ENCODE measurements at regions not wholly inside any gene's neighbourhood (a gene's known extent, or its start where the extent isn't known, plus 50 kb on each side); places are given as distances from the start of the nearest gene placed in this dataset.

GRCh38 chr1:81201779-81202178, 599.0 kb upstream of the ADGRL2 start:
- no peak overlapping the region for H3K27ac Mint-ChIP-seq (ENCODE audit: unreplicated experiment)
- peaks cover 2% of the 10 kb centered on the region for H3K36me3 Mint-ChIP-seq (ENCODE audit: low read depth)
- no peaks in the 10 kb centered on the region for H3K27me3 Mint-ChIP-seq (ENCODE audit: low read depth)
- peaks cover 8% of the 10 kb centered on the region for H3K4me1 Mint-ChIP-seq
- TF ChIP-seq CTCF (conservative IDR thresholded peaks at IDR 0.05) = no peak
- peaks cover 3% of the 10 kb centered on the region for H3K9me3 Mint-ChIP-seq
- no peak for DNase-seq (ENCODE audit: low read depth, low spot score)
- H3K4me3 Mint-ChIP-seq = no peak overlapping the region

GRCh38 chr1:81197591-81197990, 603.1 kb upstream of the ADGRL2 start:
- DNase-seq (ENCODE audit: low read depth, low spot score) = no peak
- TF ChIP-seq CTCF (conservative IDR thresholded peaks at IDR 0.05) = no peak
- H3K27ac Mint-ChIP-seq (ENCODE audit: unreplicated experiment) = no peak overlapping the region
- H3K4me3 Mint-ChIP-seq = no peak overlapping the region
- no peaks in the 10 kb centered on the region for H3K27me3 Mint-ChIP-seq (ENCODE audit: low read depth)
- H3K36me3 Mint-ChIP-seq (ENCODE audit: low read depth) = peaks cover 2% of the 10 kb centered on the region
- no peaks in the 10 kb centered on the region for H3K4me1 Mint-ChIP-seq
- peaks cover 6% of the 10 kb centered on the region for H3K9me3 Mint-ChIP-seq

- Mint-ChIP-seq H3K27ac (ENCODE audit: unreplicated experiment) (no peak overlapping the region), H3K27me3 (ENCODE audit: low read depth) (no peaks in the 10 kb centered on the region), H3K9me3 (peaks cover 3% of the 10 kb centered on the region), H3K4me1 (no peaks in the 10 kb centered on the region), H3K36me3 (ENCODE audit: low read depth) (no peaks in the 10 kb centered on the region), H3K4me3 (no peak overlapping the region)
- TF ChIP-seq CTCF (conservative IDR thresholded peaks at IDR 0.05) = no peak
- no peak for DNase-seq (ENCODE audit: low read depth, low spot score)
Observed at GRCh38 chr1:81192647-81193642, 607.8 kb upstream of the ADGRL2 start.

GRCh38 chr1:81190003-81190402, 610.7 kb upstream of the ADGRL2 start:
- Mint-ChIP-seq H3K36me3 (ENCODE audit: low read depth) (no peaks in the 10 kb centered on the region), H3K4me3 (no peak overlapping the region), H3K27me3 (ENCODE audit: low read depth) (no peaks in the 10 kb centered on the region), H3K4me1 (peaks cover 10% of the 10 kb centered on the region), H3K9me3 (peaks cover 5% of the 10 kb centered on the region), H3K27ac (ENCODE audit: unreplicated experiment) (no peak overlapping the region)
- no peak for TF ChIP-seq CTCF (conservative IDR thresholded peaks at IDR 0.05)
- DNase-seq (ENCODE audit: low read depth, low spot score) = no peak

- H3K9me3 Mint-ChIP-seq = peaks cover 5% of the 10 kb centered on the region
- no peaks in the 10 kb centered on the region for H3K36me3 Mint-ChIP-seq (ENCODE audit: low read depth)
- no peak for DNase-seq (ENCODE audit: low read depth, low spot score)
- no peak overlapping the region for H3K27ac Mint-ChIP-seq (ENCODE audit: unreplicated experiment)
- no peaks in the 10 kb centered on the region for H3K27me3 Mint-ChIP-seq (ENCODE audit: low read depth)
- H3K4me1 Mint-ChIP-seq = peaks cover 10% of the 10 kb centered on the region
- TF ChIP-seq CTCF (conservative IDR thresholded peaks at IDR 0.05) = no peak
- no peak overlapping the region for H3K4me3 Mint-ChIP-seq
Observed at GRCh38 chr1:81187635-81188034, 613.1 kb upstream of the ADGRL2 start.
